BE2C (cell line): ENCODE measurements at regions not wholly inside any gene's neighbourhood (a gene's known extent, or its start where the extent isn't known, plus 50 kb on each side); places are given as distances from the start of the nearest gene placed in this dataset.

Source experiments
- DNase-seq: peaks from one replicate; pipeline ENCODE4 v3.0.0-alpha.2; 2020
- H3K27me3 ChIP-seq: fragments of 250-450 bp; sonication (Bioruptor Pico); 2 replicates; pipeline ENCODE4 v1.5.1; 2020; ENCODE audit warnings: mild to moderate bottlenecking
- H3K36me3 ChIP-seq: fragments of 250-450 bp; sonication (Bioruptor Pico); 2 replicates; pipeline ENCODE4 v1.5.1; 2020; ENCODE audit warnings: mild to moderate bottlenecking
- H3K4me1 ChIP-seq: fragments of 250-450 bp; sonication (Bioruptor Pico); 2 replicates; pipeline ENCODE4 v1.5.1; 2020
- H3K4me3 ChIP-seq: 2 replicates; pipeline ENCODE4 v1.5.1; 2011; ENCODE audit warnings: low read depth, low read length
- H3K9me3 ChIP-seq: fragments of 250-450 bp; sonication (Bioruptor Pico); 2 replicates; pipeline ENCODE4 v1.5.1; 2020
- TF ChIP-seq, protein P1 (sequence below): IDR thresholded peaks from 2 replicates; pipeline ENCODE4 v1.5.1; 2012; ENCODE audit warnings: mild to moderate bottlenecking, low read depth, low read length

DNA sequence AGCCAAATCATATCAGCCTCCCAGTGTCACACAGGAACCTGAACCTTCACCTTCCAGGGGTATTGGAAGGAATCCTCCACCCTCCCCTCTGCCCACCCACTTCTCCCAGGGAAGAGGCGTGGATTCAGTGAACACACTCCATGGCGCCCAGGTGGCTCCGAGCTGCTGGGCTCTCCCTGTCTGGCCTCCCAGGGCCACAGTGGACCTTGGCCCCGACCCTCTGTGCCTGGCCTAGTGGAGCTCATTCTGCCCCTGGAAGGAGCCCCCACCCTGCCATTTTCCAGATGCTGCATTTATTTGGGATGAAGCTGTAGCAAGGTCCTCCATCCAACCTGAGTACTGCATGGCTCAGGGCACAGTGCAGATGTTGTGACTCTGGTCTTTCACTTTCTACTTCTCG is 1340.1 kb downstream of the TBC1D22A start:
- H3K4me1 ChIP-seq = no peaks in the 10 kb centered on the region
- no peak overlapping the region for H3K4me3 ChIP-seq
- TF ChIP-seq, protein P1, sequence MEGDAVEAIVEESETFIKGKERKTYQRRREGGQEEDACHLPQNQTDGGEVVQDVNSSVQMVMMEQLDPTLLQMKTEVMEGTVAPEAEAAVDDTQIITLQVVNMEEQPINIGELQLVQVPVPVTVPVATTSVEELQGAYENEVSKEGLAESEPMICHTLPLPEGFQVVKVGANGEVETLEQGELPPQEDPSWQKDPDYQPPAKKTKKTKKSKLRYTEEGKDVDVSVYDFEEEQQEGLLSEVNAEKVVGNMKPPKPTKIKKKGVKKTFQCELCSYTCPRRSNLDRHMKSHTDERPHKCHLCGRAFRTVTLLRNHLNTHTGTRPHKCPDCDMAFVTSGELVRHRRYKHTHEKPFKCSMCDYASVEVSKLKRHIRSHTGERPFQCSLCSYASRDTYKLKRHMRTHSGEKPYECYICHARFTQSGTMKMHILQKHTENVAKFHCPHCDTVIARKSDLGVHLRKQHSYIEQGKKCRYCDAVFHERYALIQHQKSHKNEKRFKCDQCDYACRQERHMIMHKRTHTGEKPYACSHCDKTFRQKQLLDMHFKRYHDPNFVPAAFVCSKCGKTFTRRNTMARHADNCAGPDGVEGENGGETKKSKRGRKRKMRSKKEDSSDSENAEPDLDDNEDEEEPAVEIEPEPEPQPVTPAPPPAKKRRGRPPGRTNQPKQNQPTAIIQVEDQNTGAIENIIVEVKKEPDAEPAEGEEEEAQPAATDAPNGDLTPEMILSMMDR = no peak
- H3K9me3 ChIP-seq = peaks cover 4% of the 10 kb centered on the region
- H3K36me3 ChIP-seq = no peaks in the 10 kb centered on the region
- no peak for DNase-seq
- no peaks in the 10 kb centered on the region for H3K27me3 ChIP-seq

DNA sequence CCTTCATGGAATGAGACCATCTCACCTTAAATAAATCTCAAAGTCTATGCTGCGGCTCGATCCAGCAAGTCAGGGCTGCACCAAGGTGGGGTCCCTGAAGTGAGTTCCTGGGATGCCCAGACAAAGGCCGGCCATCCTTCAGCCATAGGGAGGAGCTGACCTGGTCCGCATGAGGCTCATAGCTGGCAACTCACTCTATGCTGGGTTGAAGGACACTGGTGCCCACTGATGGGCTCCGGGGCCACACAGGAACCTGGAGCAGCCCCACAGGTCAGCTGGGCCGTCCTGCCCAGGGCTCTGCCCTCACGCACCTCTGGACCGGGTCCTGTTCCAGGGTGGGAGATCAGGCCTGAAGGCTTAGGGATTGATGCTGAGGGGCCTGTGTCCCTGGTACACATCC is 1339.3 kb downstream of the TBC1D22A start:
- DNase-seq = no peak

DNA sequence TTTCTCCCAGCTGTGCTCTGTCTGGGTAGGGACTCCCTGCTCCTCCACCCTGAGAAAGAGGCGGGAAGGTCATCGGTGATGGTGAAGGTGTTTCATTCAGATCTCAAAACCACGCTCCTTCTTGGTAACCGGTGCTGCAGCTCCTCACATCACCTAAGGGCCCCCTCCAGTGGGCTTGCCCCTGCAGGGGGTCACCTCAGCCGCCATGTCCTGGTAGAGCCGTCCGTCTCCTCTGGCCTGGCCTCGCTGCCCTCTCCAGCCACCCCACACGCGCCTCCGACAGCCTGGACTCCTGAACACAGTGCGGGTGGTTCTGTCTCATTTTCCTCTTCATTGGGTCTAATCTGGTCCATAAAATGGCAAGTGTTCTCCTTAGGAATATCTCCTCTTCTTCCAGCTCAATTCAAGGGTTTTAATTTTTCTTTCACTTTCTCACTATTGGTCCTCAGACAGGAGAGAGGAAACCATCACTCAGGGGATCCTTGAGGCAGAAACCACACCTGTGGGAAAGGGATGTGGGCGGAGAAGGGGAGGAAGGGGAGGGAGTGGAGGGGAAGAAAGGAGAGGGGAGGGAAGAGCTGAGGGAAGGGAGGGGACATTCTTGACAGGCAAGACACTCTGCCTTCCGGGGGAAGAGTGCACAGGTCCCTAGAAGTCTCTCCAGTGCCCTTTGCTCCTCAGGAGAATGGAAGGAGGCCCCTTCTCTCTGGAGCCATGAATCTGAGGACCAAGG is 1338.4 kb downstream of the TBC1D22A start:
- DNase-seq = no peak
- no peak overlapping the region for H3K4me3 ChIP-seq
- no peaks in the 10 kb centered on the region for H3K36me3 ChIP-seq
- no peaks in the 10 kb centered on the region for H3K4me1 ChIP-seq
- H3K27me3 ChIP-seq = no peaks in the 10 kb centered on the region
- no peaks in the 10 kb centered on the region; the same call in 1 of the 2 replicates for H3K9me3 ChIP-seq
- TF ChIP-seq, protein P1 = no peak

More for the DNA sequence above, 1339.3 kb downstream of the TBC1D22A start:
- H3K27me3 ChIP-seq = no peaks in the 10 kb centered on the region
- peaks cover under 1% of the 10 kb centered on the region for H3K9me3 ChIP-seq
- no peaks in the 10 kb centered on the region for H3K4me1 ChIP-seq
- no peaks in the 10 kb centered on the region for H3K36me3 ChIP-seq
- TF ChIP-seq, protein P1 = no peak
- no peak overlapping the region for H3K4me3 ChIP-seq

DNA sequence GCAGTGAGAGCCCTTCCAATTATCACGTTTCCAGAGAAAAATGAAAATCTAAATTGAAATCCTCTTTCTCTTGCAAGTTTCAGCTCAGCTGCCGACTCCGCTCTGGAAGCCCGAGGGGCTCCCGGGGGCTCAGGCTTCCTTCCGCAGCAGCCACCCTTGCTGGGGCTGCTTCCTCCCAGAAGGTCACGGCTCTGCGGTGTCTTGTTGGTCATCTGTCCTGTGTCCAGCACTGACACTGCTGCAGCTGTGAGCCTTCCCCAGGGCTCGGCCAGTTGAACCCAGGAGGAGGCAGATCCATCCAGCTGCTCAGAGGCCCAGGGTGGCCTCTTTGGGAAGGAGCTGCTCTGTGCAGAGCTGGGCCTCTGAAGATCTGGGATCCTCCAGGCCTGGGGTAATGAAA is 1337.2 kb downstream of the TBC1D22A start:
- Histone ChIP-seq H3K9me3 (no peaks in the 10 kb centered on the region; the same call in 1 of the 2 replicates), H3K27me3 (no peaks in the 10 kb centered on the region), H3K4me3 (no peak overlapping the region), H3K4me1 (no peaks in the 10 kb centered on the region), H3K36me3 (no peaks in the 10 kb centered on the region)
- TF ChIP-seq, protein P1 = no peak
- DNase-seq = no peak

DNA sequence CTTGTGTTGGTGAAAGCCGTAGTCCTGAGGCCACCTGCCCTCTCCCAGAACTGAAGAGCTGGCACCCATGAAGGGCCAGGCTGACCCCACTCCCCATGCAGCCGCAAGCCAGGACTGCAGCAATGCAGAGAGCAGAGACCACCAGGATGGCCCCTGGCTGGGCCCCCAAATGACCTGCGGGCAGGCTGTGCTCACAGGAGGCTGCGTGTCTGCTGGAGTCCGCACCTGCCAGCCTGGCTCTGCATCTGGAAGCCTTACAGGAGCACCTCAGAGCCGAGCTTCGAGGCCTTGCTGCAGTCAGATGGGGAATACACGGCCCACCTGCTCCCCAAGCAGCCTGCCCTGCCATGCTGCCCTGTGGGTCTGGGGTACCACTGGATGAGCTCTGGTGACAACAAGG is 1336.8 kb downstream of the TBC1D22A start:
- DNase-seq = no peak
- Histone ChIP-seq H3K27me3 (no peaks in the 10 kb centered on the region), H3K36me3 (no peaks in the 10 kb centered on the region), H3K4me1 (no peaks in the 10 kb centered on the region), H3K9me3 (no peaks in the 10 kb centered on the region; the same call in 1 of the 2 replicates), H3K4me3 (no peak overlapping the region)
- TF ChIP-seq, protein P1 = no peak

DNA sequence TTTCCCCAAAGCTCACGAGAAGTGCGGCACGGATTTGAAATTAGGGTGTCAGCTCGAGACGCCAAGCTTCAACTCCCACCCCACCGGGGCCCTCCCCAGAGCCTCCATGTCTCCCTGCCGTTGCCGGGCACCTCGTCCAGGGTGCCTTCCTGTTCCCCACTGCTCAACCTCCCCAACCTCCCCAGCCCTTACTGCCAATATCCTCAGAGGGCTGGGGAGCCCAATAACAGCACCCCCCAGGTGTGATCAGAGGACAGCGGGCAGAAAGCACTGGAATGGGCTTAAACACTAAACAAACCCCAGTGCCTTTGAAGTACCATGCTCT is 1336.4 kb downstream of the TBC1D22A start:
- Histone ChIP-seq H3K9me3 (no peaks in the 10 kb centered on the region; the same call in 1 of the 2 replicates), H3K4me3 (no peak overlapping the region), H3K27me3 (no peaks in the 10 kb centered on the region), H3K4me1 (no peaks in the 10 kb centered on the region), H3K36me3 (no peaks in the 10 kb centered on the region)
- TF ChIP-seq, protein P1 = no peak
- no peak for DNase-seq
